Adrenal gland (tissue), 9 donors: ENCODE measurements at regions not wholly inside any gene's neighbourhood (a gene's known extent, or its start where the extent isn't known, plus 50 kb on each side); places are given as distances from the start of the nearest gene placed in this dataset.

Source experiments
- DNase-seq, 7 donors: peaks; one replicate each; pipeline ENCODE4 v3.0.0-alpha.2; 2019 to 2020
- H3K27ac ChIP-seq, 5 donors: fragments of 200-600 bp; sonication (generic) in 4 of 5; 1 replicate in 3 of 5; 2 replicates in 2 of 5; pipeline versions ENCODE4 v1.5.1 to v1.8.0; 2016 to 2020; ENCODE audit warnings: mild to moderate bottlenecking in 1 of 5
- H3K27me3 ChIP-seq: fragments of 200-600 bp; 2 replicates; pipeline ENCODE4 v1.8.0; 2021
- H3K36me3 ChIP-seq, 2 donors: fragments of 200-600 bp; replicated peaks in 1 of 2; 1 replicate in 1 of 2; 2 replicates in 1 of 2; pipeline versions ENCODE4 v1.5.1 to v1.8.0; 2018 to 2022
- H3K4me1 ChIP-seq, 2 donors: fragments of 200-600 bp; replicated peaks in 1 of 2; 1 replicate in 1 of 2; 2 replicates in 1 of 2; pipeline versions ENCODE4 v1.5.1 to v1.8.0; 2018 to 2021
- H3K4me3 ChIP-seq, 4 donors: fragments of 200-600 bp; sonication (generic) in 3 of 4; one replicate each; pipeline ENCODE4 v1.5.1; 2016 to 2018
- H3K9me3 ChIP-seq, 3 donors: fragments of 200-600 bp; sonication (generic) in 1 of 3; replicated peaks in 1 of 3; 1 replicate in 2 of 3; 2 replicates in 1 of 3; pipeline versions ENCODE4 v1.5.1 to v1.8.0; 2016 to 2021
- POLR2A ChIP-seq, 2 donors: fragments of 450-650 bp; IDR thresholded peaks; one replicate each; pipeline ENCODE4 v1.6.1; 2017; ENCODE audit warnings: antibody characterized with exemption in 2 of 2, mild to moderate bottlenecking in 2 of 2, moderate library complexity in 1 of 2
- WGBS, 4 donors: extraction: QIAGEN DNeasy Blood & Tissue Kit in 2 of 4; methylation state at CpG; one replicate each; pipeline versions ENCODE4 v1.1.5 to v1.1.7; 2013 to 2017; 5-methylcytosine and 5-hydroxymethylcytosine counted together
- intact Hi-C, 2 donors: fragments of 100-400 bp; cut with DNase I; formaldehyde crosslinking; loops; one replicate each; pipeline versions ENCODE4 v1.14.1 to v1.15.0; 2022 to 2023
- TF ChIP-seq, protein P1 (sequence below), 6 experiments: fragments of 450-650 bp in 4 of 6; fragments of 200-600 bp in 2 of 6; sonication (generic) in 1 of 6; IDR thresholded peaks; 1 replicate in 5 of 6; 2 replicates in 1 of 6; pipeline versions ENCODE4 v1.5.1 to v1.8.0; 2016 to 2021; ENCODE audit warnings: antibody characterized with exemption in 6 of 6, mild to moderate bottlenecking in 2 of 6, moderate library complexity in 1 of 6
- donor health status: healthy with polysubstance abuse.
- donor health status: Bipolar disorder and iron deficiency.
- donor health status: DM: yes; HTN: yes; CAD: no.
- donor health status: DM: no; HTN: no; CAD: no.
- donor health status: DM: no; HTN: no; CAD: no.

DNA sequence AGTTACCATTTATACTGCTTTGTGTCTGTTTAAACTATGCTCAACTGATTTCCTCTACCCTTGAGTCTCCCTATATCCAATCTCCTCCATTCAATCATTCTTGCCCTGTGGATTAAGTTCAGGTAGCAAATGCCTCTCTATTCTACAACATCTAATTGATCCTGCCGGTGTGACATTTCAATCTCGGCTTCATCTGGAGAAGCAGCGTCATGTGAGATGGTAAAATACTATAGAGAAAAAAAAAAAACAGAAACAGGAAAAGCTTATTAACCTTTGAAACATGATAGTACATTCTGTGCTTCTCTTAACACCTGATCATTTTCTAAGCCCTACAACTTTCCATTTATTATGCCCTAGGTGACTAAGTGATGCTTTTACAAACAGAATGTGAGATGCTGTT lies 89.4 kb downstream of the KCTD12 start:
- Histone ChIP-seq H3K27me3 (no peaks in the 10 kb centered on the region), H3K4me1 (peaks cover 0 to 3% of the 10 kb centered on the region in 2 donors), H3K9me3 (no peaks in the 10 kb centered on the region), H3K27ac (no peak overlapping the region), H3K36me3 (no peaks in the 10 kb centered on the region), H3K4me3 (no peak overlapping the region)
- no peak for DNase-seq
- TF ChIP-seq POLR2A (IDR thresholded peaks at IDR 0.05) = no peak
- TF ChIP-seq, protein P1, sequence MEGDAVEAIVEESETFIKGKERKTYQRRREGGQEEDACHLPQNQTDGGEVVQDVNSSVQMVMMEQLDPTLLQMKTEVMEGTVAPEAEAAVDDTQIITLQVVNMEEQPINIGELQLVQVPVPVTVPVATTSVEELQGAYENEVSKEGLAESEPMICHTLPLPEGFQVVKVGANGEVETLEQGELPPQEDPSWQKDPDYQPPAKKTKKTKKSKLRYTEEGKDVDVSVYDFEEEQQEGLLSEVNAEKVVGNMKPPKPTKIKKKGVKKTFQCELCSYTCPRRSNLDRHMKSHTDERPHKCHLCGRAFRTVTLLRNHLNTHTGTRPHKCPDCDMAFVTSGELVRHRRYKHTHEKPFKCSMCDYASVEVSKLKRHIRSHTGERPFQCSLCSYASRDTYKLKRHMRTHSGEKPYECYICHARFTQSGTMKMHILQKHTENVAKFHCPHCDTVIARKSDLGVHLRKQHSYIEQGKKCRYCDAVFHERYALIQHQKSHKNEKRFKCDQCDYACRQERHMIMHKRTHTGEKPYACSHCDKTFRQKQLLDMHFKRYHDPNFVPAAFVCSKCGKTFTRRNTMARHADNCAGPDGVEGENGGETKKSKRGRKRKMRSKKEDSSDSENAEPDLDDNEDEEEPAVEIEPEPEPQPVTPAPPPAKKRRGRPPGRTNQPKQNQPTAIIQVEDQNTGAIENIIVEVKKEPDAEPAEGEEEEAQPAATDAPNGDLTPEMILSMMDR (IDR thresholded peaks at IDR 0.05) = no peak
- intact Hi-C loops = no loop called here
- 80 to 91% (median 87%) methylated on average over 3 of the region's 3 CpGs for WGBS, 4 donors

DNA sequence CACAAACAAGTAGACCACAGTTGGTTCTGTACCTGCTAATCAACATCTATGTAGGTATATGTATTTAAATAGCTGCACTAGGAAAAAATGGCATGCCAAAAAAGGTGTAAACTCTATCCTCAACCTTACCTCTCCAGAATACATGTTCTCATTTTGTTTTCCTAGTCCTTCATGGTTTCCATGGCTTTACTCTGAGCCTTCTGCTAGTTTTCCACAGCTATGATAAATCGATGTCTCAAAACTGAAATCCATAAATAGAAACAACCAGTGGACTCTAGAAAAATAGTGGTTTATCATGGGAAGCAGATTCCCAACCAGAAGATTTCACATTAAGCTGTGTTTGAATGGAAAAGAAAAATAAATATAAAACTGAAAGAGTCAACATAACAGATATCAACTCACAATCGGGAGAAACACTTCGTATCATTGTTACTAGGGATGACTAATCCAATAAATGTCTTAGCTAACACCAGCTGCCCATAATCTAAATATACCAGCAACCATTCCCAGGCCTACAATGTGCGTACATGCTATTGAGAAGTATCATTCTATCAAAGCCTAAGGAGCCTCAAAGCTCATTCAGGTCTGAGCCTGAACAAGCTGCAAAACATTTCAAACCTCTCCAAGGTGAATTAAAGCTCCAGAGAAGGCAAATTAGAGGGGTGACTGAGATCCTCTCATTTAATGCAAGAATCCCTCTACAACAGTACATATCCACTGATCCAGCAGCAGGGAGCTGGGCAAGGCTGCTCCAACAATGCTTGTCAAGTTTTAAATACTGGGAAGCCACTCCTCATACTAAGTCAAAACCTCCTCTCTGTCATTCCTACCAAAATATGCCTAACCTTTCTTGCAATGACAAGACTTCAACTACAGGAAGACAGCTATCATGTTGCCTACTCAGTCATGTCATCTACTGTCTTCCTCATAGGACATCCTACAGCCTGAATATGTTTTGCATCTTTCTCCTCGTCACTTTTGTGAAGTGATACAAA lies 90.2 kb downstream of the KCTD12 start:
- TF ChIP-seq, protein P1 (IDR thresholded peaks at IDR 0.05) = no peak
- no peak for TF ChIP-seq POLR2A (IDR thresholded peaks at IDR 0.05)
- Histone ChIP-seq H3K9me3 (no peaks in the 10 kb centered on the region), H3K36me3 (no peaks in the 10 kb centered on the region), H3K4me1 (peaks cover 0 to 3% of the 10 kb centered on the region in 2 donors), H3K27me3 (no peaks in the 10 kb centered on the region), H3K27ac (no peak overlapping the region), H3K4me3 (no peak overlapping the region)
- intact Hi-C loops = no loop called here
- DNase-seq = no peak
- WGBS, 4 donors = 68 to 77% (median 71%) methylated on average over 5 of the region's 5 CpGs

DNA sequence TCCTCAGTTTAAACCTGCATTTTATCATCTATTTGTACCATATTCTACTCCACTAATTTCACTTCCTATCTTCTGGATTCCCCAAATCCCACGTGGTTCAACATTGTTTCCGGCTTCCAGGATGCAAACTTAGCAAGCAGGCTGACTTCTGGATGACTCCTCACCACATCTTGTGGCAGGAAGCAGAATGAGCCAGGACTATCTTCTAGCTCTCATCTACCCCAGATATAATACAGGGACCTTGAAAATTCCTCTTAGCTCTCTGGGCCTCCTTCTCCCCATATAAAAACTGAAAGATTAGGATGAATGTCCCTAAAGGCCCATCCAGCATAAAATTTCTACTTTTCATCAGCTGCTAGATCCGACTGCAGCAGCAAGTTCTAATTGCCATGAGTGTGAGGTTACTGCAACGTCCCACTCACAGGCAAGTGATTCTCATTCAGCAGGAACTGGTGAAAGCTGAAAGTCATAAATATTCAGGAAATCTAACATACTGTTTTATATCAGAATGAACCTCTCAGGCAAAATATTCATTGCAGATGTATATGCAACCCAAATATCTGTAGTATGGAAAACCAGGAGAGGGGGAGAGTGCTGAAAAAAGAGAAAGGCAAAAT lies 93.4 kb downstream of the KCTD12 start:
- peak in 5 of 7 donors; percentile 28 to 32 (median 31) for DNase-seq
- H3K27ac ChIP-seq = peak overlapping the region in 2 of 5 donors; percentile 36 to 57
- 32 to 52% (median 50%) methylated on average over 4 of the region's 4 CpGs for WGBS, 4 donors
- H3K4me3 ChIP-seq = no peak overlapping the region
- peaks cover 0 to 3% of the 10 kb centered on the region in 2 donors for H3K4me1 ChIP-seq
- intact Hi-C loops = no loop called here
- no peaks in the 10 kb centered on the region for H3K27me3 ChIP-seq
- H3K36me3 ChIP-seq = no peaks in the 10 kb centered on the region
- H3K9me3 ChIP-seq = no peaks in the 10 kb centered on the region
- no peak for TF ChIP-seq POLR2A (IDR thresholded peaks at IDR 0.05)
- TF ChIP-seq, protein P1 (IDR thresholded peaks at IDR 0.05) = no peak

DNA sequence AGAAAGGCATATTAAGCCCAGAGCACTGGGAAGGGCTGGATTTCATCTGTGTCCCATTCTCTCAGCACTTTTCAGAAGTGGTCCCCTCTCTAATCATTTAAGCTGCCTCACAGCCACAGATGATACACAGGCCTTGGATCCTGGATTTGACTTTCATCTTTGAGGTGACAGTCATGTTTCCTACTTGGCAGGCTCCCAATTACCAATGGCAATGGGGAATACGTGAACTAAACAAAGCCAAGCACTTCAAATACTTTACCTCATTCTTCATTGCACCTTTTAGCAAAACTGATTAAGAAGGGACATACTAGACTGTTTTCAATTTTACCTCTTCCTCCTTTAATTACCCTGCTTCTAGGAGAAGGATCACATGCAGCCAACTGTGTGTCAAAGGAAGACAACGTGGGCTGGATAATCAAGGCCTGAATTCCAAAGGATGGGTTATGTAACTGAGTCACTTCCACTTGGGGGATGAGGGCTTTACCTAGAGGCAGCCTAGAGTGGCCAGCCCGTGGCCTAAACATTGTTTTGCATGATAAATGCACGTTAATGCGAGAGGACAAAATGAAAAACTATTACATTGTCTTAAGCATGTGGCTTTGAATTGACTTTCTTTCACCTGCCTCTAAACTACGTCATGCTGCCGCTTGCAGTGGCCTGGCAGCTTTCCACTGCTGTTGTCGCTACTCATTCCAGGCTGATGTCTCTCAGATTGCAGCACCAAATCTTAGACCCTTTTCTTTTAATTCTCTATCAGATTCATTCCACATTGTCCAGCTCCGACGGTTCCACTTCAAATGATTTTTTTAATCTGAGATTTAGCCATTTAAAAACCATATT lies 95.0 kb downstream of the KCTD12 start:
- H3K4me3 ChIP-seq = no peak overlapping the region
- 75 to 81% (median 78%) methylated on average over 10 of the region's 10 CpGs for WGBS, 4 donors
- peaks cover 0 to 3% of the 10 kb centered on the region in 2 donors for H3K4me1 ChIP-seq
- TF ChIP-seq, protein P1 (IDR thresholded peaks at IDR 0.05) = no peak
- TF ChIP-seq POLR2A (IDR thresholded peaks at IDR 0.05) = no peak
- no peaks in the 10 kb centered on the region for H3K9me3 ChIP-seq
- H3K27me3 ChIP-seq = no peaks in the 10 kb centered on the region
- no peak for DNase-seq
- intact Hi-C loops = no loop called here
- no peaks in the 10 kb centered on the region for H3K36me3 ChIP-seq
- H3K27ac ChIP-seq = no peak overlapping the region
